ENCODE measurements at regions not wholly inside any gene's neighbourhood (a gene's known extent, or its start where the extent isn't known, plus 50 kb on each side); places are given as distances from the start of the nearest gene placed in this dataset.

DNA sequence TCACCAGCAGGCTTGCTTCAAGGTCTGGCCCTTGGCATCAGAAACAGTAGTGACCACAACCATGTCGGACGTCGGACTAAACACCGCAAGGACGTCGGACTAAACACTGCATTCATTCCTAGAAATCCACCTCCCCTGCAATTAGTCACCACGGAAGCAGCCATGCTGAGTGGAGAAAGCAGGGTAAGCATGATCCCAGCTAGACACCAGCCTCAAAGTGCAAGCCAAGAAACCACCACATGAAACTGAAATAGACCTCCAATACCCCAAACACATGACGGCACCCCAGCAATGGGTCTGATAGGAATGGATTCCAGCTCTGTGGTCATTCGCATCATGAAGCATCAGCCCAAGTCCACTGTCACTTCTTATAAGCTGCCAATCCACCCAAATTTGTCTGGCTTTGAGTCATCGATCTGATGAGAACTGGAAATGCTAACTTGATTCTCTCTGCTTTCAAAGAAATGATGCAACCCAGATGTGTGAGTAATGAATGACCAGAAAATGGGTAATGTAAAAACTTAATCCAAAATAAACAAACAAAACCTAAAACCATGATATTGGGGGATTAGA lies 348.3 kb upstream of the TMCO5A start:
- DNase-seq: no peak

DNA sequence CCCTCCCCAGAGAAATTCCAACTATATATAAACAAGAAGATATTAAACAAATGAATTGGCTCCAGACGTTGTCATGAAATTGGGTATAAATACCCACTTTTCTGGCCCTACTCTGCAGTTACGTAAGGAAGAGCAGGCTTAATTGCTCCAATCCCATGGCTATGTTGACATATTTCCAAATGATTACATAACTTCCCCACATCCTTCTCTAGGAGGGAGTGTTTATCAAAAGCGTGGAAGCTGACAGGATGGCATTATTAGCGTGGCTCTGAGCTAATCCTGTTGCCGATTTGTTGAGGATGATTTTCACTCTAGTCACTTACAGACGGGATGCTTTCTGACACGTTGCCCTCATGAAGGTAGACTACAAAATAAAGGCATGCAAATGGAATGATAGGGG lies 347.5 kb upstream of the TMCO5A start:
- no peak for DNase-seq

DNA sequence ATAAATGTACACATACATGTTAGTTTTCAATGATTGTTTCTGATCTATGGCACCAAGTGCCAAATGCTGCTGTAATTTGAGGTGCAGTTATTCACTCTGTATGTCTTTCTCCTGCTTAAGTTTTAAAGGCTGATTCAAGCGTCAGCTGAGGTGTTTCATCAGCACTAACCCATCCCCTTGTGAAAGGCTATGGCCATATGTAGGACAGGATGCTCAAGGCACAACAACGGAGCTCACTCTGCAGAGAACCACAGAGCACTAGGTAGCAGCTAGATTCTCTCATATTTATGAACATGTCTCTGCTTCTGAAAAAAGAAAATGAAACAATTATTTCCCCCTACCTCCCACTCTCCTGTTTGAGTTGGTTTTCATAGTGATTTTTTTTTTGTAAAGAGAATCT lies 340.0 kb upstream of the TMCO5A start:
- no peak for DNase-seq

DNA sequence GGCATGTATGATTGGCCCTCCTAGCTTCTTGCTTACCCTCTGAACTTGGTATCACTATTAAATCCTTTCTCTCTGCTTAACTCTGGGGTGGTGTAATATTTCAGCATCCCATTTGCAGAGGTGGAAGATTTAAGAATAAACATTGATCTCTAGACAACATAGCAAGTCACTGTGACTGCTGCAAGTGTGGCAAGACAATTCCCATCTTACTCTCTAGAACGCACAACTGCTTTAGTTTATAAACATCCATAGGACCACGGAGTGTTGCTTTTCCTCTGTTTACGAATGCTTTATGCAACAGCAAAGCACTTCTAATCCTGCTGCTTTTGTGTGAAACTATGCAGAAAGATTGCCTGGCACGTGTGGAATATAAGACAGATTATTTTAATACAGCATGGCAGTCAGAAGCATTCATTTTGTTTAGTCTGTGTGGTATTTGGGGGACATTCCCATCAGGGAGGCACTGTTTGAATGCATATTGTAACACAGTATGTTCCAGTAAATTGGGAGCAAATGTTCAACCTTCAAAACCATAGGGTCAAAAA lies 338.9 kb upstream of the TMCO5A start:
- DNase-seq: no peak

DNA sequence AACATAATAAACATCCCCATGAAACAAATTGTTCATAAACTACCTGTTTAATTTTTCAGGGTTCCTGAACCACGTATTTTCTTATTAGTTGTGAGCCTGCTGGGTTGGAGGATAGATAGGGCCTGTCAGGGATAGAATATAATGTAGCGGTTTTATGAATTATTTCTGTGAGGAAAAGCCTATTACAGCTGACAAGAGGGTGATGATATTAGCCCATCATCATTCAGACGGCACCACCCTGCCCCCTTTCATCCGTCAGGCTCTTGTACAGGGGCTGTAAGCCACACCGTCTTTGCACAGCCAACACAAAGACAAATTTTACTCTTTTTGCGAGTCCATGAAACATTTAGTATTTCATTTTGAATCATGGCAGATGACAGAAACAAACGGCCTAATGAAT lies 335.3 kb upstream of the TMCO5A start:
- no peak for DNase-seq

DNA sequence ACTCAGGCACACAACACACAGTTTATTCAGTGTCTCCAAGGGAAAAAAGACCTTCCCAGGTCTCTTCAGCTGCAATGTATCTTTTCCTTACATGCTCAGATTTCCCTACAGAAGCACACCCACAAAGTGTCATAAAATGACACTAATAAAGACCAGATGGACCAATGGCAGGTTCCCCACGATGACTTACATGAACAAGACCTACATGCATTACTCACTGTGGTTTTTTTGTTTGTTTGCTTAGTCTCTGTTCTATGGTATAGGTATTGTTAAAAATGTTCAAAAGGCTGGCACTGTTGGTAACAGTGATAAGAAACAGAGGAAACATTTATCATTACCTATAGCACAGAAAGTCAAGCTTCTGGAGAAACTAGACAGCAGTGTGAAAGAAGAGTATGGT lies 318.2 kb upstream of the TMCO5A start:
- DNase-seq: no peak

DNA sequence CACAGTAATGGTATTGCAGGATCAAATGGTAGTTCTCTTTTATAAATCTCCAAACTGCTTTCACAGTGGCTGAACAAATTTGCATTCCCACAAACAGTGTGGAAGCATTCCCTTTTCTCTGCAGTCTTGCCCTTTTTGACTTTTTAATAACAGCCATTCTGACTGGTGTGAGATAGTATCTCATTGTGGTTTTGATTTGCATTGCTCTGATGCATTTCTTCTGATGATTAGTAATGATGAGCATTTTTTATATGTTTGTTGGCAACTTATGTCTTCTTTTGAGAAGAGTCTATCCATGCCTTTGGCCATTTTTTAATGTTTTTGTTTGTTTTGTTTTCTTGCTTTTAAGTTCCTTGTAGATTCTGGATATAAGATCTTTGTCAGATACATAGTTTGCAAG lies 316.1 kb upstream of the TMCO5A start:
- DNase-seq: no peak

DNA sequence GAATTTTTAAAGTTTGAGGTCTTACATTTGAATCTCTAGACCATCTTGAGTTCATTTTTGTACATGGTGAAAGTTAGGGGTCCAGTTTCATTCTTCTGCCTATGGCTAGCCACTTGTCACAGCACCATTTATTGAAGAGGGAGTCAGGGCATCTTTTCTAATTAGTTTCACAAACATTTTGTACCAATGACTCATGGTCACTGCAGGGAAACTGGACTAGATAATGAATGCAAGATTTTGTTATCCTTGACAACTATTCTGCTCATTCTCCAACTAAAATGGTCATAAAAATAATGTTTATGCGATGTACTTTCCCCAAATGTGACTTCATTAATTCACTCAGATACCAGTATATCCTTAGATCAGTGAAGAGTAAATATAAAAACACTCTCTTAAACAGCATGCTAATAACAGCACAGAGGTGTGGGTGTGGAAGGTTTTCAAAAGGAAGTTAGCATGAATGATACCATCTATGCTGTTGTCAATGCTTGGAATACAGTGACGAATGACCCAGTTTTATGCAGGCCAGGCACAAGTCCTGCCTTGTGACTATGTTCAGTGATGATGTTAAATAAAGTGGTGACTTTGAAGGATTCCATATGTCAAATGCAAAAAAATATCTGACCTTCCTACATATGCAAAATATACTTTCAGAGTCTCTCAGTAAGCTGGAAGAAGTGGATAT lies 314.9 kb upstream of the TMCO5A start:
- DNase-seq: no peak

DNA sequence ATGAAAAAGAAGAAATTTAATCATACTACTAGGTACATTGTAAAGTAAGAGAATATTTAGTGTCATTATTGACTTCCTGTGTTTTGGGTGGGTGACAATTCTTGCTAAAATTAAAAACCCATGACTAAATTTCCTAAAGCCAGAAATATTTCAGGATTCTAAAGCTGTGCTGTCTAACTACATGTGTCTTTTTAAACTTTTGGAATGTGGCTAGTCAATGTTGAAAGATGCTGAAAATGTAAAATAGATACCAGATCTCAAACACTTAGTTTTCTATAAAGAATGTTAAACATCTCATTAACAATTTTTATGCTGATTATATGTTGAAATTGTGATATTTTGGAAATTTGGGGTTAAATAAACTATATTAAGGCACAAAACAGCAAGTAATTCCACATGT lies 308.9 kb upstream of the TMCO5A start:
- DNase-seq: no peak

DNA sequence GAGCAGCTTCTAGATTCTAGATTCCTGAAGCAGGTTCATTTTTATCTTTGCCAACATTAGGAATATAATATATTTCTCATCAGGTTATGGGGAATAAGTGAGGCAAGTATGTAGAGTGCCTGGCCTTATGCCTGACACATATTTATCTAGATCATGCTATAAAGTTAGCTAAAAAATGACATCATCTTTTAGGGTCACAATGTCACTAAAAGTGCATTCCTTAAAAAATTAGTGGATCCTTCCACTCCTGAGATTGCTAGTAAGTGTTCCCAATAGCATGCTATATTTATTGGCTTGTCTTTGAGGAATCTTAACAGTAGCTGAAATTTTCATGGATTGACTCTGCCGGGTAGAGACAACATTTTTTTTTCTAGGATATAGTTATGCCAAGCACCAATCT lies 305.9 kb upstream of the TMCO5A start:
- DNase-seq: no peak

DNA sequence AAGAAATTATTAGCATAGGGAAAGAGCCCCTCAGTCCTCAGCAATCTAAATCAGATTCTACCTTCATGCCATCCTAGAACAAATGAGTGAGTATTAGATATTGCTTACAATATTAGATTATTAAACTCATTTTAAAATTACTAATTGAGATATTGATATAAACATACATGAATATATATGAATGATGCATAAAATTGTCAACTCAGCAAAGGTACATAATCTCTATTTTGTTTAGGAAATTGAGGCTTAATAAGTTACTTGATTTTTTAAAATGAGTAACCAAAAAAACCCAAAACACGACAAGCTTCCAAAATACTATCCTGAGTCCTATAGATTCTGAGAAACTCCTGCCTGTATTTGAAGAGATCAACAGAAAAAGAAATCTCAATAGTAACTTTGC lies 297.7 kb upstream of the TMCO5A start:
- DNase-seq: no peak

DNA sequence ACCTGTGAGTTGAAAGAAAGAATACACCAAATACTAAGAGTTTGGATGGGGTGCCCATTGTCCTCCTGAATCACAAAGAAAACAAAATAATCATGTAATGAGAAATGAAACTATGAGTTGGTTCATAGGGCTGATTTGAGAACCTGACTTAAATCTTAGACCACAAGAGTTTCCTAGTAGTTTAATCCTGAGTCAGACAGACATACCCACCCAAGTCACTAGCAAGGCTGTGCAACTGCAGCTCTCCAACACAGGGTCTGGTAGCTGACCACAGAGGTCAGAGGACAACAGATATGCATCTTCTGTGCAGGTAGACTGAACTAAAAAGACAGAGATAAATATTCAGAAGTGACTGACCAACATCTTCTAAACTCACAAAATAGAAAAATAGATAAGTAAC lies 296.3 kb upstream of the TMCO5A start:
- no peak for DNase-seq

DNA sequence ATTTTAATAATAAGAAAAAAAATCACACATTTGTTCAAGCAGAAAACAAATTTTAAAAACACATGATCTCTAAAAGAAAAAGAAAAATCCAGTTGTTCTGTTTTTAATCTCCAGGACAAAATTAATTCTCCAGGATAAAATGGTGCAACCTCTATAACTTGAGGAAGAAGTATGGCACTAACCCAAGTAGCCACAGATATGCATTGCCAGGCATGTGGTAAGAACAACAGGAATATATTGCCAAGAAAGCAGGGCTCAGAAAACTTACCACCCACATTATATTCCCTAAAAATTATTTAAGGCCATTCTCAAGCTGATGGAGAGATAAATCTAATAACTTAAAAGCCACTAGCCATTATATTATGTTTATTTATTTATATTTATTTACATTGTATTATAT lies 295.7 kb upstream of the TMCO5A start:
- DNase-seq: no peak

DNA sequence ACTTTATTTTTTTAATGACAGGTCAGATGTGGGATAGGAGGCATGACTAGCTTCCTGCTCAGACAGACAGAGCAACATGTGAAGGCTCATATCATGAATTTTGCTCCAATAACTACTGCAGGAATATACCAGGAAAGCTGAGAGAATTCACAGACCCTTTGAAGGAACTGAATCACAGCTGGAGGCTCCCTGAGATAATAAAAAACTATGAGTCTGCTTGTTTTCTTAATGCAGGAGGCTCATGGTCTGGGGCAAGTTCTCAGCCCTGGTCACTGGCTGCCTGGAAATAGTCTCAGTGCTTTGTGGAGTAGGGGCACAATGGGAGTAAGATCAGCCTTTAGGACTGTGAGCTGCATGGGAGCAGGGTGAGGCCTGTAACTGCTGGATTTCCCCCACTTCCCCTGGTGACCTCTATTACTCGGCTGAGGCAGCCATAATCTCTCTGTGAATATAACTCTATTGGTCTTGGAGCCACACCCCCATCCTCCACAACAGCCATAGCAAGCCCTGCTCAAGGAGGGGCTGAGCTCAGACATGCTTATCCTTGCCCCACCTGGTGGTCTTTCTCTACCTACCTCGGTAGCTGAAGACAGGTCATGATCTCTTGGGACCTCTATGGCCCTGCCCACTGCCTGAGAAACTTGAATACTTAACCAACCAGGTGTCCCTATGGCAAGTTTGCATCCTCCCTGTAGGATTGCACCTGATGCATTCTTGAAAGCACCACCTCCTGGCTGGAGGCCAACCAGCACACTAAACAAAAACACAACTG lies 281.6 kb upstream of the TMCO5A start:
- no peak for DNase-seq

DNA sequence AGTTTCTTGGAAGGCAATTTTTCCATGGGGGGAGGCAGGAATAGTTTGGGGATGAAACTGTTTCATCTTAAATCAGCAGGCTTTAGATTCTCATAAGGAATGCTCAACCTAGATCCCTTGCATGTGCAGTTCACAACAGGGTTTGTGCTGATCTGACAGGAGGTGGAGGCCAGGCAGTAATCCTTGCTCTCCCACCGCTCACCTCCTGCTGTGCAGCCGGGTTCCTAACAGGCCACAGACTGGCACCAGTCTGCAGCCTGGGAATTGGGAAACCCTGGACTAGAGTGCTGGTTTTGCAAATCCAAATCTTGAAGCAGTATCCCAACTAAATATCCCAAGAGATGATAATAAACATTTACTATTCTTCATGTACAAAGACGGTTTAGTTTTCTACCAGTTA lies 256.3 kb upstream of the TMCO5A start:
- no peak for DNase-seq

DNA sequence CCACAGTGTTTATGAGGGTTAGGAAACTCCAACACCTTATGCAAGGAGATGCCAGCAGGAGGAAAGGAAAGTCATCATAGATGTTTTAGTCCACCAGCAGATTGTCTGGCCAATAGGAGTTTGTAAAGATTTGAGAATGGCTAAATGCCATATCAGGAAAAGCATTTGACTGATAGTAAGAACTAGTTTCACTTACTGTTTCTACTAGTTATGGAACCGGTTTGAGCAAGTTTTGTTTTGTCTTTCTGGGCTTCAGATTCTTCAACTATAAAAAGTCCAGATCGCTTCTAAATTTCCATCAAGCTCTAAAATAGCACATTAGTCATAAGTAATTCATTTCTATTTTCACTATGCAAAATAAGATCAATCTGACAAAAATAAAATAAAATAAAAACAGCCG lies 254.8 kb upstream of the TMCO5A start:
- DNase-seq: no peak

DNA sequence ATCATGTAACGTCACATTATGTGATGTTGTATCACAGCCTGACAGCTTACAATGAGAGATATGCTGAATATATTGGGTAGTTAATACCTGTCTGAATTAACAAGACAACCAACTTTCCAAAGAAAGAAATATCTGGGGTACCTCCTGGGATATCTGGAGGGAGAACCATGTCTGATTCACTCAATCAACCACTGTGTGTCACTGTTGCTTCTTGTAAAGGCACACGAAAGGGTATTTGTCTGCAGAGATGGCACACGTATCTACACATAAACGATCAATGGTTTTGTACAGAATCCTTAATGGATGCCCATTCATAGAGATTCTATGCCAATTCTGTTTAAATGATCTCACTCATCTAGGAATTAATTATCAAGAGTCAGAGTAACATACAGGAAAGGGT lies 252.1 kb upstream of the TMCO5A start:
- no peak for DNase-seq

DNA sequence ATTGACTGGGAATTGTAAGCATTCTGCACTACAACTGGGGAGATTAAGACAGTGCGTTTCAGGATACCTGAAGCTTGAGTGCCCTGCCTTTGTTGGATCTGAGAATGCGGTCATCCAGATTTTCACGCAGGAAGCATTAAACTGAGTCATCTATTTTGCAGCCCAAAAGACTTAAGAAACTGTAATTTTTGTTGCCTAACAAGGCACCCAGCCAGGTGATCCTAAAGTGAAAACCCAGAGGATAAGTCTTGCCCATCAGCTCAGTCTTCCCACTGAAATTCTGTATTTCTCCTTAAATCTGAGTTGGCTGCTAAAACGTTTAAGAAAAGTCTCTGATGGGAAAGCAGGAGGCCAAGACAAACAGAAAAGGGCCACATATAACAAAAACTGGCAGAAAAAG lies 242.5 kb upstream of the TMCO5A start:
- no peak for DNase-seq

DNA sequence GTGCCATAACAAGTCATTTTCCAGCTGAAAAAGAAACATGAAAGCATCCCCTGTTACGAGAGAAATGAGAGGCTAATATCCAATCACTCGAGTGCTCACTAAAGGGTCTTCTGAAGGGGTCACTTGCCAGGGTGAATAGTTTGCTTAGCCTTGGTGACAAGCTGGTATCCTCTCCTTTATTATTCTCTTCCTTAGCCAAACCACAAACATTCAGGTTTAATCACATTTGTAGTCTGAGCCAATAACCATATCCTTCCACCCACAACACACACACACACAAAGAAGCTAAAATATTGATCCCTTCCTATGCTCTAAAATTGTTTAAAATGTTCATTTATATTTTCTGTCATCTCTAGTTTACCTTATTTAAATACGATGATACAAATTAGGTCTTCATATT lies 240.5 kb upstream of the TMCO5A start:
- no peak for DNase-seq

DNA sequence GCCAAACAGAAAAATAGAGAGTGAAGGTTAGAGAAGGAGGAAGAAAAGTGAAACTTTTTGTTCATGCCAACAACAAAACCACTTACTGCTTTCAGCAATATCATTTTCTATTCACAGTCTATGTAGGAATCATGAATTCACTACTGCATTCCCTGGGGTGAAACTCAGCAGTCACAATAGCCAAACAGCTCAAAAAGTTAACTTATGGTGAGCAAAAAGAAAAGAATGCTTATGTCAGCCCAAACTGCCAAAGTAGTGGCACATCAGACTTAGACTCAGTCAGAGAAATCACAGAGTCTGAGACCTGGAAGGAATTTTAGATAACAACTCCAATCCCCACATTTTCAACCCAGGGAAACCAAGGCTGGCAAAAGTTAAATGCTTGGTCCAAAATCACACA lies 238.7 kb upstream of the TMCO5A start:
- no peak for DNase-seq

DNA sequence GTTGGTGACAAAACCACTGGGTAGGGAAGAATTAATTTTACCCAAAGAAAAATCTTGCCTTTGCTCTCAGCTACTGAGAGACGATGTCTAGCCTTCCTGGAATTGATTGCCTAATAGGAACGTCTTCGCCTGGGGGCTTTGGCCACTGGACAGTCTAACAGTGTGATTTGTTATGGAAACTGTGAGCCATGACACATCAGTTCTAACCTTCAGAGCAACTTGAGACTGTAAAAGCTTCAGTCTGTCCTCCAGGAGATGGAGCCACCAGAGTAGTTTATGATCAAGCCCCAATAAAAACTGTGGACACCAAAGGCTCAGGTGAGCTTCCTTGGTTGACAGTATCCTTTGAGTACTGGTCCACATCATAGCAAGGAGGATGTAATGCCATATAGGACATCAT lies 235.8 kb upstream of the TMCO5A start:
- DNase-seq: no peak

DNA sequence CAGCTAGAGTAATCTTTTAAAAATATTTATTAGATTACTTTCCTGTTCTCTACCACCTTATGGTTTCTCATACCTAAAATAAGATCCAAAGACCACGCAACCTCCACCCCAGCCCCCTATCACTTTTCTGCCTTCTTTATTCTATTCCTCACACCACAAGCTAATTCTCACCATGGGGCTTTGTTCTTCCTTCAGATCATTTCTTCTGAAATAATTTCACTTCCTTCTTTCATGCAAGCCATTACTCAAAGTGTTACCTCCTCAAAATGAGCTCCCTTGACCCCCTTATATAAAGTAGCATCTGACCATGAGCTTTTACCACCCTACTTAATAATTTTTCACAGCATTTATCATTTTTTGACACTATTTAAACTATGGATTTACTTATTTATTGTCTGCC lies 233.2 kb upstream of the TMCO5A start:
- no peak for DNase-seq

DNA sequence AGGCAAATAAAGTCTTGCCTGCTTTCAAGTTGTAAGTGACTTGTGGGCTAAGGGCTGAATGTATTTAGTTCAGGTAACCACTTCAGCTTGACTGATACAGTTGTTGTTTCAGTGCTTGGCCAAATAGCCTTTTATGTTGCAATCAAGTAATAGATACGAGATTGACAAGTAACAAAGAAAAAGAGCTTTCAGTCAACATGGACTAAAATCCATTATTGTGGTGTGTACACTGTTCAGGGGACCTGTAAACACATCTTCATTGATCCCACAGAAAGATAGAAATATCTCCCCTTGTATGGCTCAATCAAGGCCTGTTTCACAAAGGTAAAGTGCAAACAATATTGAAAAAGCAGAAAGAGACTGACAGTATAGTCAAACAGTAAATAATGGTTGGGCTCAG lies 224.8 kb upstream of the TMCO5A start:
- no peak for DNase-seq

DNA sequence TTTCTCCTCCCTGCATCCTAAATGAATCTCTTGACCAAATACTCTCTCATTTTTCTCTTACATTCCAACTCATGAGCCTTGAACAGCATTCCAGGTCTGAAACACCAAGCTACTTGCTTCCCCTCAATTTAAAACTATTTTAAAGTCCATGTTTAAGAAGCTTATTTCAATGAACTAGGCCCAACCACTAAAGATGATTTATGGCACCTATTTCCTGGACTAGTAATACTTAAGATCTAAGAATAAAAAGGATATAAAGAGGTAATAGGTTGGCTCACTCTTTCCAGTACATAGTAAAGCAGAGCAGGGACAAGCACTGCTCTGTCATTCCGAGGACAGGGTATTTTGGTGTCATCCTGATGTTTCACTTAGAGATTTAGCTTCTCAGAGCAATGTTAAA lies 219.3 kb upstream of the TMCO5A start:
- DNase-seq: no peak
